GM19463 (cell line): ENCODE measurements at regions not wholly inside any gene's neighbourhood (a gene's known extent, or its start where the extent isn't known, plus 50 kb on each side); places are given as distances from the start of the nearest gene placed in this dataset.
A peak's percentile ranks its signal among the peaks of the same experiment; 100 is the strongest.

Experiments
- ATAC-seq: cut with Tn5 transposase; IDR thresholded peaks from one replicate; pipeline ENCODE4 v1.9.1; 2021; ENCODE audit warnings: mild to moderate bottlenecking, moderate library complexity; ENCODE audit not compliant: unreplicated experiment

- no peak for ATAC-seq
Measured at GRCh38 chr12:98417266-98417665, 98.1 kb upstream of the TMPO start.

GRCh38 chr12:98418357-98419075 is 96.9 kb upstream of the TMPO start:
- ATAC-seq = peak; percentile 80

GRCh38 chr12:98419081-98419794 is 96.2 kb upstream of the TMPO start:
- no peak for ATAC-seq

- no peak for ATAC-seq
Measured at GRCh38 chr12:98419795-98420404, 95.5 kb upstream of the TMPO start.

GRCh38 chr12:98420461-98420860 is 94.9 kb upstream of the TMPO start:
- ATAC-seq = no peak

GRCh38 chr12:98421316-98421715 is 94.1 kb upstream of the TMPO start:
- no peak for ATAC-seq

- no peak for ATAC-seq
Measured at GRCh38 chr12:98422359-98422758, 93.0 kb upstream of the TMPO start.

GRCh38 chr12:98422812-98423211 is 92.6 kb upstream of the TMPO start:
- no peak for ATAC-seq

- ATAC-seq = no peak
Measured at GRCh38 chr12:98423963-98424362, 91.4 kb upstream of the TMPO start.

GRCh38 chr12:98424726-98425401 is 90.5 kb upstream of the TMPO start:
- peak; percentile 90 for ATAC-seq

- no peak for ATAC-seq
Measured at GRCh38 chr12:98425859-98426258, 89.5 kb upstream of the TMPO start.

GRCh38 chr12:98431089-98431488 is 84.3 kb upstream of the TMPO start:
- ATAC-seq = no peak

- no peak for ATAC-seq
Measured at GRCh38 chr12:98437166-98437565, 78.2 kb upstream of the TMPO start.

- no peak for ATAC-seq
Measured at GRCh38 chr12:98437806-98438595, 77.4 kb upstream of the TMPO start.

- no peak for ATAC-seq
Measured at GRCh38 chr12:98438656-98439230, 76.6 kb upstream of the TMPO start.

- no peak for ATAC-seq
Measured at GRCh38 chr12:98439471-98439951, 75.9 kb upstream of the TMPO start.

GRCh38 chr12:98439981-98440581 is 75.3 kb upstream of the TMPO start:
- ATAC-seq = no peak

GRCh38 chr12:98446060-98446459 is 69.3 kb upstream of the TMPO start:
- ATAC-seq = no peak

- ATAC-seq = no peak
Measured at GRCh38 chr12:98446682-98447081, 68.7 kb upstream of the TMPO start.

GRCh38 chr12:98449584-98449983 is 65.8 kb upstream of the TMPO start:
- ATAC-seq = no peak
